Neural cell (in vitro differentiated cells): ENCODE measurements at regions not wholly inside any gene's neighbourhood (a gene's known extent, or its start where the extent isn't known, plus 50 kb on each side); places are given as distances from the start of the nearest gene placed in this dataset.

Source experiments
- H2AFZ ChIP-seq: fragments of 200-600, 300-800 bp; sonication (generic), shearing (Covaris generic); 2 replicates; pipeline ENCODE4 v1.6.0; 2014; ENCODE audit warnings: low read depth, mild to moderate bottlenecking, antibody characterized with exemption, low read length, moderate library complexity
- H3F3A ChIP-seq: fragments of 200-600 bp; shearing (Covaris generic); 2 replicates; pipeline ENCODE4 v1.6.1; 2016; ENCODE audit warnings: mild to moderate bottlenecking, moderate library complexity, mixed read lengths, antibody characterized with exemption, low read length; ENCODE audit not compliant: insufficient read depth, poor library complexity, severe bottlenecking
- H3K27ac ChIP-seq: fragments of 200-600, 300-800 bp; sonication (generic), shearing (Covaris generic); 2 replicates; pipeline ENCODE4 v1.5.1; 2014; ENCODE audit warnings: mild to moderate bottlenecking, low read length, moderate library complexity
- H3K27me3 ChIP-seq: fragments of 300-800, 200-600 bp; sonication (generic), shearing (Covaris generic); 2 replicates; pipeline ENCODE4 v1.6.0; 2014; ENCODE audit warnings: mild to moderate bottlenecking, low read depth, low read length, moderate library complexity; ENCODE audit not compliant: insufficient read depth
- H3K36me3 ChIP-seq: fragments of 300-800, 200-600 bp; sonication (generic), shearing (Covaris generic); 2 replicates; pipeline ENCODE4 v1.5.1; 2014; ENCODE audit warnings: mild to moderate bottlenecking, antibody characterized with exemption, low read length, moderate library complexity; ENCODE audit not compliant: insufficient read depth
- H3K4me2 ChIP-seq: fragments of 300-800, 200-600 bp; sonication (generic), shearing (Covaris generic); 2 replicates; pipeline ENCODE4 v1.6.0; 2014; ENCODE audit warnings: mild to moderate bottlenecking, low read length
- H3K4me3 ChIP-seq: fragments of 300-800, 200-600 bp; sonication (generic), shearing (Covaris generic); 2 replicates; pipeline ENCODE4 v1.5.1; 2014; ENCODE audit warnings: mild to moderate bottlenecking, low read length, moderate library complexity
- H3K79me2 ChIP-seq: fragments of 200-600 bp; shearing (Covaris generic); replicated peaks from 2 replicates; pipeline ENCODE4 v1.6.0; 2014; ENCODE audit warnings: mild to moderate bottlenecking, low read length, moderate library complexity; ENCODE audit not compliant: insufficient read depth
- H3K9ac ChIP-seq: fragments of 300-800, 200-600 bp; sonication (generic), shearing (Covaris generic); 2 replicates; pipeline ENCODE4 v1.6.1; 2016; ENCODE audit warnings: mild to moderate bottlenecking, low read length, mixed read lengths
- H3K9me2 ChIP-seq: fragments of 200-600 bp; shearing (Covaris generic); 2 replicates; pipeline ENCODE4 v1.6.1; 2016; ENCODE audit warnings: mild to moderate bottlenecking, low read length, mixed read lengths; ENCODE audit not compliant: insufficient read depth
- H3K9me3 ChIP-seq: fragments of 200-600, 300-800 bp; sonication (generic), shearing (Covaris generic); 2 replicates; pipeline ENCODE4 v1.6.1; 2016; ENCODE audit warnings: mild to moderate bottlenecking, mixed run types, low read length, moderate library complexity, mixed read lengths
- H4K20me1 ChIP-seq: fragments of 200-600 bp; shearing (Covaris generic); 2 replicates; pipeline ENCODE4 v1.6.1; 2016; ENCODE audit warnings: mild to moderate bottlenecking, mixed run types; ENCODE audit not compliant: insufficient read depth
- EP300 ChIP-seq: fragments of 450-650 bp; conservative IDR thresholded peaks from 2 replicates; pipeline ENCODE4 v1.6.1; 2014; ENCODE audit warnings: antibody characterized with exemption, mild to moderate bottlenecking, moderate library complexity; ENCODE audit not compliant: poor library complexity, severe bottlenecking
- EZH2 ChIP-seq: fragments of 200-600, 300-800 bp; shearing (Covaris generic), sonication (generic); IDR thresholded peaks from 2 replicates; pipeline ENCODE4 v1.6.1; 2014; ENCODE audit warnings: antibody characterized with exemption, low read length, borderline replicate concordance, mild to moderate bottlenecking; ENCODE audit not compliant: insufficient read depth, poor library complexity, severe bottlenecking
- MXI1 ChIP-seq: fragments of 450-650 bp; conservative IDR thresholded peaks from 2 replicates; pipeline ENCODE4 v1.6.1; 2014; ENCODE audit warnings: antibody characterized with exemption, mild to moderate bottlenecking; ENCODE audit not compliant: poor library complexity, severe bottlenecking
- POLR2AphosphoS5 ChIP-seq: IDR thresholded peaks from 2 replicates; pipeline ENCODE4 v1.6.1; 2012
- RAD21 ChIP-seq: fragments of 450-650 bp; conservative IDR thresholded peaks from 2 replicates; pipeline ENCODE4 v1.6.1; 2014; ENCODE audit warnings: antibody characterized with exemption, mild to moderate bottlenecking, moderate library complexity
- SMC3 ChIP-seq: fragments of 450-650 bp; conservative IDR thresholded peaks from 2 replicates; pipeline ENCODE4 v1.6.1; 2014; ENCODE audit warnings: antibody characterized with exemption, mild to moderate bottlenecking, moderate library complexity; ENCODE audit not compliant: poor library complexity
- TAF1 ChIP-seq: IDR thresholded peaks from 2 replicates; pipeline ENCODE4 v1.6.1; 2012; ENCODE audit warnings: low read depth
- TF ChIP-seq, protein P1 (sequence below): fragments of 450-650 bp; IDR thresholded peaks from 2 replicates; pipeline ENCODE4 v1.5.1; 2014; ENCODE audit warnings: antibody characterized with exemption, mild to moderate bottlenecking, moderate library complexity; ENCODE audit not compliant: poor library complexity, severe bottlenecking
- TF ChIP-seq, protein P2 (sequence below): IDR thresholded peaks from 2 replicates; pipeline ENCODE4 v1.6.1; 2012; ENCODE audit warnings: borderline replicate concordance

DNA sequence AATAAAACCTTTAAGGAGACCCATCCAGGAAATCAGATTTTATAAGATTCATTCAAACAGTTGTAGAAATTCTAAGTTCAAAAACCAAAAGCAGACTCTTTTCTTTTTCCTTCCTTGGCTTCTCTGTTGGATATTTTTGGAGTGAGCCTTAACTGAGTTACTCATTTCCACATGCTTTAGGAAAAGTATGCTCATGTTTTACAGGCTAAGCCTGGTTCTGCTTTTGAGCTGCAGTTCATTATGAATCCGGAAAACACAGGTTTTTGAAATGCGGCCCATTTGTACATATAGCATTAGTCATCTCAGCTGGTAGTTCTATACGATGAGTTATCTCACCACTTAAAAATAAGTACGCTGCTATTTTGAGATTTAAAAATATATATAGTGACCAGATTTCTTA lies 156.6 kb upstream of the DMRT1 start:
- H3K27ac ChIP-seq: no peak overlapping the region

DNA sequence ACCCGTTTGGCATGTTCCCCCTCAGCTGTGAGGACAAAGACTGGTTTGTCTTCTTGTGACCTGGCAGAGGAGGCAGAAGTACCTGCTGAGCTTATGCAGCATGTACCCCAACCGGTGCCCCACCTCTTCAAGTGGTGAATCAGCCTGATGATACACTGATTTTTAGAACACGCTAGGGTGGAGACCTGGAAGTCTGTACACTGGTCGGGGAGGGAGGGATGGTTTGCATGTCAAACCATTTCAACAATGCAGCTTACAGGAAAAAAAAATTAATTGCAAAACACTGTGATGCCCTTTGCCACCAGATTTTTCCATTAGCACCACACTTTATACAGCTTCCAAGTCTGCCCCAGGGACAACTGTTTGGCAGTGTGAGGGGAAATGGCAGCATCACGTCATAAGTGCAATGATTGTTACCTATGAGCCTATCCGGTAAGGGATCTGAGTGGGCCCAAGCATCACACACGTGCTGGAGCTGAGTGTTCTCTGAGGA lies 155.1 kb upstream of the DMRT1 start:
- H3K27me3 ChIP-seq: no peaks in the 10 kb centered on the region
- no peaks in the 10 kb centered on the region for H4K20me1 ChIP-seq
- no peak overlapping the region for H3K4me2 ChIP-seq
- H3K4me3 ChIP-seq: no peak overlapping the region
- H3K9ac ChIP-seq: no peak overlapping the region
- H3K79me2 ChIP-seq: no peaks in the 10 kb centered on the region
- H3F3A ChIP-seq: no peaks in the 10 kb centered on the region
- H3K9me3 ChIP-seq: no peaks in the 10 kb centered on the region
- TF ChIP-seq SMC3 (no peak), POLR2AphosphoS5 (no peak), MXI1 (no peak), EZH2 (no peak)
- TF ChIP-seq, protein P1, sequence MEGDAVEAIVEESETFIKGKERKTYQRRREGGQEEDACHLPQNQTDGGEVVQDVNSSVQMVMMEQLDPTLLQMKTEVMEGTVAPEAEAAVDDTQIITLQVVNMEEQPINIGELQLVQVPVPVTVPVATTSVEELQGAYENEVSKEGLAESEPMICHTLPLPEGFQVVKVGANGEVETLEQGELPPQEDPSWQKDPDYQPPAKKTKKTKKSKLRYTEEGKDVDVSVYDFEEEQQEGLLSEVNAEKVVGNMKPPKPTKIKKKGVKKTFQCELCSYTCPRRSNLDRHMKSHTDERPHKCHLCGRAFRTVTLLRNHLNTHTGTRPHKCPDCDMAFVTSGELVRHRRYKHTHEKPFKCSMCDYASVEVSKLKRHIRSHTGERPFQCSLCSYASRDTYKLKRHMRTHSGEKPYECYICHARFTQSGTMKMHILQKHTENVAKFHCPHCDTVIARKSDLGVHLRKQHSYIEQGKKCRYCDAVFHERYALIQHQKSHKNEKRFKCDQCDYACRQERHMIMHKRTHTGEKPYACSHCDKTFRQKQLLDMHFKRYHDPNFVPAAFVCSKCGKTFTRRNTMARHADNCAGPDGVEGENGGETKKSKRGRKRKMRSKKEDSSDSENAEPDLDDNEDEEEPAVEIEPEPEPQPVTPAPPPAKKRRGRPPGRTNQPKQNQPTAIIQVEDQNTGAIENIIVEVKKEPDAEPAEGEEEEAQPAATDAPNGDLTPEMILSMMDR: no peak
- no peak overlapping the region for H3K27ac ChIP-seq
- H3K9me2 ChIP-seq: no peaks in the 10 kb centered on the region
- H2AFZ ChIP-seq: no peak overlapping the region
- no peaks in the 10 kb centered on the region for H3K36me3 ChIP-seq

More for the DNA sequence above, 156.6 kb upstream of the DMRT1 start:
- H3K4me2 ChIP-seq: no peak overlapping the region
- H3K36me3 ChIP-seq: no peaks in the 10 kb centered on the region
- no peaks in the 10 kb centered on the region for H3F3A ChIP-seq
- no peaks in the 10 kb centered on the region for H3K9me3 ChIP-seq
- no peaks in the 10 kb centered on the region for H3K79me2 ChIP-seq
- no peak overlapping the region for H3K4me3 ChIP-seq
- no peak overlapping the region for H2AFZ ChIP-seq
- H4K20me1 ChIP-seq: no peaks in the 10 kb centered on the region
- no peak overlapping the region for H3K9ac ChIP-seq
- no peaks in the 10 kb centered on the region for H3K27me3 ChIP-seq
- TF ChIP-seq MXI1 (no peak), SMC3 (no peak), POLR2AphosphoS5 (no peak), EZH2 (no peak)
- TF ChIP-seq, protein P1: no peak
- H3K9me2 ChIP-seq: no peaks in the 10 kb centered on the region

DNA sequence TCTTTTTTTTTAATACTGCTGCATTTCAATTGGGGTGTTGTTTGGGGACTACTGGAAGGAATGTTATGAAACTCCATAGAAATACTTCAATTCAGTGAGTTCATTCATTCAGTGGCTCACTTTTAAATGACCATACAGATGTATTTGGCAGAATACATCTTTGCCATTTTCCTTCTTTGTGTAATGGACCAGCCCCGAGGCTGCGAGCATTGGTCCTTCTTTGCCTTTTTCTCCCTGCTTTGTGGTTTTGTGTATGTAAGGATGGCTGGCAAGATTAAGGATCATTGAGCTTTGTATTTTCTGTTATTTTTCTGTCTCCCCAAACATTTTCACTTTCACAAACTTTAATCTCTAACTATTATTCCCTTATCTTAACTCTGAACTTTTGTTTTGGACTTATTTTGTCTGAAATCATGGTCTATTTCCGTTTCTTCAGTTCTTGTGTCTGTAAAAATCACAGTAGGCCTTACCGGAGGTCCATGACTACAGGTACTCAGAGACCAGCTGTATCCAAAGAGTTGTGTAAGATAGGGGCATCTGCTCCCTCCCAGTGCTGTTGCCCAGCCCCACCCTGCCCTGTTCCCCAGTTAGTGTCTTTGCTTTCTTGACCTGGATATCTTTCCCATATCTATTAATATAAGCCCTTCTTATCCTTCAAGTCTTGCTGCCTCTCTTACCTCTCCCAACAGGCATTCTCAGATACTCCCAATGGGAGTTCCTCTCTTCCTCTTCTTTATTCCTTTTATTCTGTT lies 154.3 kb upstream of the DMRT1 start:
- Histone ChIP-seq H3K9me3 (no peaks in the 10 kb centered on the region), H3K27ac (no peak overlapping the region), H3F3A (no peaks in the 10 kb centered on the region), H3K27me3 (no peaks in the 10 kb centered on the region), H3K36me3 (no peaks in the 10 kb centered on the region), H3K9me2 (no peaks in the 10 kb centered on the region), H3K4me2 (no peak overlapping the region), H4K20me1 (no peaks in the 10 kb centered on the region), H3K79me2 (no peaks in the 10 kb centered on the region), H2AFZ (no peak overlapping the region), H3K9ac (no peak overlapping the region), H3K4me3 (no peak overlapping the region)
- TF ChIP-seq, protein P1: no peak
- TF ChIP-seq MXI1 (no peak), SMC3 (no peak), TAF1 (no peak), RAD21 (no peak), EP300 (no peak), EZH2 (no peak), POLR2AphosphoS5 (no peak)
- TF ChIP-seq, protein P2, sequence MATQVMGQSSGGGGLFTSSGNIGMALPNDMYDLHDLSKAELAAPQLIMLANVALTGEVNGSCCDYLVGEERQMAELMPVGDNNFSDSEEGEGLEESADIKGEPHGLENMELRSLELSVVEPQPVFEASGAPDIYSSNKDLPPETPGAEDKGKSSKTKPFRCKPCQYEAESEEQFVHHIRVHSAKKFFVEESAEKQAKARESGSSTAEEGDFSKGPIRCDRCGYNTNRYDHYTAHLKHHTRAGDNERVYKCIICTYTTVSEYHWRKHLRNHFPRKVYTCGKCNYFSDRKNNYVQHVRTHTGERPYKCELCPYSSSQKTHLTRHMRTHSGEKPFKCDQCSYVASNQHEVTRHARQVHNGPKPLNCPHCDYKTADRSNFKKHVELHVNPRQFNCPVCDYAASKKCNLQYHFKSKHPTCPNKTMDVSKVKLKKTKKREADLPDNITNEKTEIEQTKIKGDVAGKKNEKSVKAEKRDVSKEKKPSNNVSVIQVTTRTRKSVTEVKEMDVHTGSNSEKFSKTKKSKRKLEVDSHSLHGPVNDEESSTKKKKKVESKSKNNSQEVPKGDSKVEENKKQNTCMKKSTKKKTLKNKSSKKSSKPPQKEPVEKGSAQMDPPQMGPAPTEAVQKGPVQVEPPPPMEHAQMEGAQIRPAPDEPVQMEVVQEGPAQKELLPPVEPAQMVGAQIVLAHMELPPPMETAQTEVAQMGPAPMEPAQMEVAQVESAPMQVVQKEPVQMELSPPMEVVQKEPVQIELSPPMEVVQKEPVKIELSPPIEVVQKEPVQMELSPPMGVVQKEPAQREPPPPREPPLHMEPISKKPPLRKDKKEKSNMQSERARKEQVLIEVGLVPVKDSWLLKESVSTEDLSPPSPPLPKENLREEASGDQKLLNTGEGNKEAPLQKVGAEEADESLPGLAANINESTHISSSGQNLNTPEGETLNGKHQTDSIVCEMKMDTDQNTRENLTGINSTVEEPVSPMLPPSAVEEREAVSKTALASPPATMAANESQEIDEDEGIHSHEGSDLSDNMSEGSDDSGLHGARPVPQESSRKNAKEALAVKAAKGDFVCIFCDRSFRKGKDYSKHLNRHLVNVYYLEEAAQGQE: no peak
